Daoy (cell line): ENCODE measurements at regions not wholly inside any gene's neighbourhood (a gene's known extent, or its start where the extent isn't known, plus 50 kb on each side); places are given as distances from the start of the nearest gene placed in this dataset.

Source experiments
- DNase-seq: peaks from one replicate; pipeline ENCODE4 v3.0.0-alpha.2; 2015; ENCODE audit warnings: low read depth

DNA sequence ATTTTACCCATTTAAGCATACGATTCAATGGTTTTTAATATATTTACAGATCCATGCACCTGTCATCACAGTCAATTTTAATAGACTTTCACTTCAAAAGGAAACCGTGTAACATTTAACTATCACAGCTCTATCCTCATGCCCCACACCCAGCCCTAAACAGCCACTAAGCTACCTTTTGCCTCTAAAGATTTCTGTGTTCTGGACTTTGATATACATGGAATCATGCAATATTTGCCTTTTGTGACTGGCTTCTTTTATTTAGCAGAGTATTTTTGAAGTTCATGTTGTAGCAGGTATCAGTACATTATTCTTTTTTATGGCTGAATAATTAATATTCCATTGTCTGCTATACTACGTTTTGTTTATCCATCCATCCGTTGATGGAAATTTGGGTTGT, 50.3 kb upstream of the STX16 start:
- DNase-seq: no peak

DNA sequence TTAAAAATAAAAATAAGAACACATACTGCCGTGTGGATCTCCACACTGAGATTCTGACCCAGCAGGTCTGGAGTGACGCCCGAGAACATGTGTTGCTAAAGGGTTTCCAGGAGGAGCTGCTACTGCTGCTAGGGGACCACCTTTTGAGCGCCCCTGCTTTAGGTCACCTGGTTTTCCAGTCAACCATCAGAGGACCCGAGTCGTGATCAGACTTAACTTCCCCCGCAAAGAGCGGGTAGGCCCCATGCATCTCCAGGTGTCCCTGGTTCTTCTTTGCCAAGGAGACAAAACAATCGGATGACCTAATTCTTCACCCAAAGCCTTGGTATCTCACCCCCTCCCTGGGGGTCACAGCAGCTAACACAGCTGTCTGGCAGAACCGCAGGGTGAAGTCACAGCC, 51.1 kb upstream of the STX16 start:
- DNase-seq: no peak

DNA sequence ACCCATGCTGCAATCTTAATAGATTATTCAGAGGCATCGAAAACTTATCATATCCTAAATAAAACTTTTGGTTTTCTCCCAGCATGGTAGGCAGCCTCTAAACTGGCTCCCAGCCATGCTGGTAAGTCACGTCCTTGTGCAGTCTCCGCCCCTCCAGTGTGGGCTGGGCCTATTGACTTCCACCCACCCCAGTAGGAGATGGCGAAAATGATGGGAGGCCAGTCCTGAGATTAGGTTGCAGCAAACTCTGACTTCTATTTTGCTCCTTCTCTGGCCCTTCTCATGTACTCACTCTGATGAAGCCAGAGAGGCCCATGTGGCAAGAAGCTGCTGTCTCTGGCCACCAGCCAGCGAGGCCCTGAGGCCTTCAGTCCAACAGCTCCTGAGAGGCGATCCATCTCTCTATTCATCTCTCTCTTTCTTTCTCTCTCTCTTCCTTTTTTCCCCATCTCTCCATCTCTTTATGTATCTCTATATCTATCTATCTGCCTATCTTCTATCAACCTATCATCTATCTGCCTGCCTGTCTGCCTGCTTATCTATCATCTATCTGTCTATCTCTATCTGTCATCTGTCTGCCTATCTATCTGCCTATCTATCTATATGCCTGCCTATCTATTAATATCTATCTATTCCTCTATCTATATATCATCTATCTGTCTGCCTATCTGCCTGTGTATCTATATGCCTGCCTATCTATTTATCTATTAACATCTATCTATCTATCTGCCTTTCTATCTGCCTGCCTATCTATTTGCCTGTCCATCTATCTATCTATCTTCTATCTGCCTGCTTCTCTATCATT, 52.7 kb upstream of the STX16 start:
- peak; percentile 8 for DNase-seq

DNA sequence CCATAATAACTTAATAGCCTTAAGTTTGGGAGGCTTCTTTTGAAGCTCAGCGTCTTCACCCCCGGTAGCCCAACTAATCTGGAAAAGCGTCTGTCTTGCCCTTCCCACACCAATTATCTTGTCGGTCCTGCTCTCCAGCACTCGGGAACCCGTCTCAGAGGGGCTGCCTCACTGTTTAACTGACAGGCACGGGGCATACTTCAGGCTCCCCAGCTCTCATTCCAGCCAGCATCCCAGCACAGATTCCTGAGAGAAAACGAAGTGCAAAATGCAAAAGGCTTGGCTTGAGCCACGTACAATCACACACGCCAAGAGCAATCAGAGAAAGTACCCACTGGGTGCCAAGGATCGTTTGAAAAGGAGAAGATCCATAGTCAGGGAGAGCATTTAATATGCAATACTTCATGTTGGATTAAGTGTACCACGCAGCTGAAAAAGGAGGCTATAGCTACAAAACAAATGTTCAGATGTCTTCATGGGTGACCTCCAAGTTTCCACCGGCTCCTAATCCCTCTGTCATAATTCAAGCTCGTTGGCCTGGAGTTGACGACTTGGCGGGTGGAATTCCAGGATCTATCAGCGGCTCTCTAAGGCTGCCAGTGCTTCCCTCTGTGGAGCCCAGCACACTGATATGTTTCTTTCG, 53.7 kb upstream of the STX16 start:
- no peak for DNase-seq

GRCh38 chr20:58596750-58597248, 54.3 kb upstream of the STX16 start:
- no peak for DNase-seq

GRCh38 chr20:58596244-58596643, 54.8 kb upstream of the STX16 start:
- DNase-seq: no peak

GRCh38 chr20:58595167-58595566, 55.9 kb upstream of the STX16 start:
- DNase-seq: no peak

DNA sequence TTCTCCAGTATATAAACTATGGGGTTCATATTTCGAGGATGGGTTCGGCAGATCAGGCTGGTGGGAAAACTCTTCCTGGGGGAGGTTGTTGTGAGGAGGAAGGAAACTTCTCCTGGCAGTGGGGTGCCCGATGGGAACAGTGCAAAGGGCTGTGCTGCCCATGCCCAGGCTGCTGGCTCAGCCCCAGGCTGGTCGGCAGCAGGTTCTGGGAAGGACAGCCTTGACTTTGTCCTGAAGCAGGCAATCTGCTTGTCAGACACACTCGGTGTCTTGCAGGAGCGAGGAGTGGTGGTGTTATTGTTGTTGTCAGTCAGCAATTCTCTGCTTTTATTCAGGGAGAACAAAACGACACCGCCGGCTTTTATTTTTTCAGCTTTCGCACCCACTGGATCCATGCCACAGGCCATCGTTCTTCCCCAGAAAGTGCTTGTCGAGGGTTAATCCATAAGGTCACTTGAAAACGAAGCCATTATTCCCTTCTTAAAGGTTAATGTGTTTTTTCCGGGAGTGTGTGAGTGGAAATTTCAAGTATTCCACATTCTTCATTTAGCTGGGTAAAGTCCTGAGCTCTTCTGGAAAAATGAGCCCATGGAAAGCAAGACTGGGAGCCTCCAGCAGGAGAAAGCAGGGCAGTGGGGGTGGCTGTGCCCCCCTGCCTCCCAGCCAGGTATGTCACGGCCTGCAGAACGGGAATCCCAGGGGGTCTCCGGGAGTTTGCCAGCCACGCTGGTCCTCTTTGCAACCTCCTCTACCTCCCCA, 57.0 kb upstream of the STX16 start:
- no peak for DNase-seq

- DNase-seq: no peak
Measured at GRCh38 chr20:58592076-58592695, 58.9 kb upstream of the STX16 start.

DNA sequence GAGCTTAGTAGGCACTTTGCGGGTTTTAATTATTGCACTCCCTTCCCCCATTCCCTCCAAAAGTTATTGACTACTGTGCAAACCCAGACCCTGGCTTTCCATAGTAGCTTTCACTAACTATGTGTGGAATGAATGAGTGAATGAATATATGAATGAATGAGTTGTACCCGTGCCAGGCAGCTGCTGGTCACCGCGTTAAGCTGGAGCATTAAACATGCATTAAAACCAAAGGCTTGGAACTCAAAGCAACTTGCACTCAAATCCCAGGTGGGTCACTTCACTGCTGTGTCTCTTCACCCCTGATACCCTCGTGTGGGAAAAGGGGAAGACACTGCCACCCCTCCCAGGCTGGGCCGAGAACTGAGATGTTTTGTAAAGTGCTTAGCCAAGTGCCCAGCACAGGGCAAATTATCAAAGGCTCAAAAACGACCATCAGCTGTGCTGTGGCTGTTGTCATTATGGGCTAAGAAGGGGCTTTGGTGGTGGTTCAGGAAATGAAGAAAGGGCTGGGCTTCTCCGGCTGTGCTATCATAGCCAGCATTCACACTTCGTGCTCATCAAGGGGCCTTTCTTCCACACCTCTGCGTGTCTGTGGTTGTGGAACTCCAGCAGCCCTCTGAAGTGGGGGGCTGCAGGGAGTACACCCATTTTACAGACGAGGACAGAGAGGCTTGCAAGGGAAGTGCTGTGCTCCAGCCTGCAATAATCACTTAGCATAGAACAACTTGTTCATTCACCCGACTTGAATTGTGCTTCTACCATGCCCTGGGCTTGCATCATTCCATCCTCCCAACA, 60.2 kb upstream of the STX16 start:
- DNase-seq: no peak

- no peak for DNase-seq
Measured at GRCh38 chr20:58587467-58587866, 63.6 kb upstream of the STX16 start.

DNA sequence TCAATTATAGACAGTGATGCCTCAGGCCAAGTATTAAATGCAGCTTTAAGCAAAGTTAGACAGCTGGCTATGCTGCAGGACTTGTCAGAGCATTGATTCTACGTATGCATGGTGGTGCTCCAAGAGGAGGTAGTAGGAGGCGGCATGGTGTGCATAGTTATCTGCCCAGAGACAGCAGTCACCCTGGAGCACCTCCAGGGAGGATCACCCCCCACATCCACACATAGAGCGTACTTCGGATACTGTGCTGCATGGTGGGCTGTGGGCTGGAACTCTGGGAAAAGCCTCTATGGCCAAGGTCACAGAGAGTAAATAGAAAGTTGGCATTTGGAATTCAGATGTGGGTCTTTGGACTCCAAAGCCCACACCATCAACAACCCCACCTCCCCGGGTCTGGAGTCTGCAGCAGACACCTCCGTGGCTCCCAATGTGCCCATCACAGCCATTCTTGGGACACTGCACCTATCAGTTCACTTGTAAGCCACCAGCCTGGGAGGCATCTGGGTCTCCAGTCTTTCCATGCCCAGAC, 64.5 kb upstream of the STX16 start:
- DNase-seq: no peak

GRCh38 chr20:58585753-58586540, 65.1 kb upstream of the STX16 start:
- DNase-seq: no peak

- DNase-seq: no peak
Measured at GRCh38 chr20:58584881-58585752, 66.0 kb upstream of the STX16 start.

GRCh38 chr20:58584051-58584824, 66.8 kb upstream of the STX16 start:
- no peak for DNase-seq

- DNase-seq: no peak
Measured at GRCh38 chr20:58583586-58583985, 67.5 kb upstream of the STX16 start.

DNA sequence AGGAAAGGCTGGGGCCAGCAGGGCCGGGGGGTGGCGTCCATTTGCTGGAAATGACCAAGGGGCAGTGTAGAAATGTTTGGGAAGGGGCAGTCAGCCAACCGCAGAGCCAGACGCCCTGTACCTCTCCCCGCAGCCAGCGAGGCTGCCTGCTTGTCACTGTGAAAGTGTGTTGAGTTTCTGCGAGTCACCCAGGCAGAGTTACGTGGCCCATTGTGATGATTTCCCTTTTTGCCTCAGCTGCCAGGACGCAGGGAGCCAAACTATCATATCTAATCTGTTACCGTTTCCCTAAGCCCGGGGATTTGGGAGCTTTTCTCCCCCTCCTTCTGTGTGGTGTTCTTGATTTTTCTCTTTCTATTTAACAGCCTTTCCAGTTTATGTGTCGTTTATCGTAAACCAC, 67.9 kb upstream of the STX16 start:
- DNase-seq: no peak

DNA sequence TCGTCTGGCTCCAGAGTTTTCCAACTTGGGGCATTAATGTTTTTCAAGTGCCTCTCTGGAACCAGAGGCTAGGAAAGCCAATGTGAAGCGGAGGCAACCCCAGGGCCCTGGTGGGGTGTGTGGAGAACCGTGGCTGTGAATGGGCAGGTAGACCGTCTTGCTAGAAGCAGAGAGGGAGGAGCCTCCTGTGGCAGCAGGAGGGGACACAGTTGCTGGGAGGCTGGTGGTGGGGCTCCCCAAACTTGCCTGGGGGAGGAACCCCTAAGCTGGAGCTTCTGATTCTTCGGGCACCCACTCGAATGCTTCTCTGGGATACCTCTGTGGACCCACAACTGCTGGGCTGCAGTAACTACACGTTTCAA, 65.3 kb upstream of the APCDD1L start:
- no peak for DNase-seq
